ENCODE measurements at regions not wholly inside any gene's neighbourhood (a gene's known extent, or its start where the extent isn't known, plus 50 kb on each side); places are given as distances from the start of the nearest gene placed in this dataset.
"Not testable (repeated sequence)": the region's sequence is repeated elsewhere in the genome, so short reads cannot be mapped to it uniquely, and the experiment has no call there.

DNA sequence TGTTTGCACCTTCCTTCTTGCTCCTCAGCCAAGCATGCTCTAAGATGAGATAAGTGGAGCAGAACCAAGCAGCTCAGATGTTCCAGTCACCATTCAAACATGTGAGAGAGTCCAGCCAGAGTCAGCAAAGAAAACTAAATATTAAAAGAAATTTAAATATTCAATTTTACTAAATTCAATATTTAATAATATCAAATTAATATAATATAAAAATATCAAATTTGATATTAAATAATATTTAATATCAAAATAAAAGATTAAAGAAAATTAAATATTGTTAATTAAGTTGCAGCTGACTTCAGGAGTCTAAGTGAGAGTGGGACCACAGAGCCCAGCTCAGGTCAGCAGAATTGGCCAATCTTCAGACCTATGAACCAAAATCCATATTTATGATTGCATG lies 526.1 kb upstream of the FLRT2 start:
- H3K27me3 Mint-ChIP-seq (ENCODE audit: low read depth in 2 of 2) = no peaks in the 10 kb centered on the region
- H3K4me3 Mint-ChIP-seq = no peak overlapping the region

DNA sequence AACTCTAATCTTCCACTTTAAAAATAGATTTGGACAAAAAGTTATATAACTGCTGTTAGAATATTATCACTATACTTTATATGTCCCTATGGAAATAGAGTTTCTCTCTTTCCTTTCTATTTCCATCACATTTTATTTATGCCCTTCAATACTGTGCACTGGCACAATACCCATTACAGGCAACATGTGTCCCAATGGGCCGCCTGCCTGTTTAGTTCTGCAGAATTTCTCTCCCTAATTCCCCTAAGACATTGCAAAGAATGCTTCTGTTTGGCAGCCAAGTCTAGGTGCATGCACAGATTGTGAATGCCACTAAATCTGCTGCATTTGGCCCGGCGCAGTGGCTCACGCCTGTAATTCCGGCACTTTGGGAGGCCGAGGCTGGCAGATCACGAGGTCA lies 520.4 kb upstream of the FLRT2 start:
- H3K27me3 Mint-ChIP-seq (ENCODE audit: low read depth in 2 of 2) = no peaks in the 10 kb centered on the region
- no peak for TF ChIP-seq CTCF (IDR thresholded peaks at IDR 0.05)
- 95% methylated on average over 7 of the region's 7 CpGs for WGBS (ENCODE audit: insufficient coverage)
- no peak for DNase-seq
- H3K27me3 ChIP-seq (ENCODE audit: control insufficient read depth, insufficient read depth, low read length) = no peaks in the 10 kb centered on the region
- peaks cover 3 to 6% of the 10 kb centered on the region in 2 donors for H3K9me3 Mint-ChIP-seq
- no peaks in the 10 kb centered on the region for H3K36me3 ChIP-seq (ENCODE audit: control insufficient read depth, insufficient read depth, low read length)
- ATAC-seq = no peak
- H3K27ac Mint-ChIP-seq = no peak overlapping the region
- no peak overlapping the region for H3K4me3 ChIP-seq (ENCODE audit: low read length)
- no peaks in the 10 kb centered on the region for H3K36me3 Mint-ChIP-seq
- no peak overlapping the region for H3K4me3 Mint-ChIP-seq
- H3K27ac ChIP-seq (ENCODE audit: low read length) = no peak overlapping the region
- no peaks in the 10 kb centered on the region for H3K4me1 Mint-ChIP-seq
- no peaks in the 10 kb centered on the region for H3K4me1 ChIP-seq (ENCODE audit: control insufficient read depth, insufficient read depth, low read length)
- intact Hi-C loops (cut with micrococcal nuclease) = no loop called here
- peaks cover 7% of the 10 kb centered on the region for H3K9me3 ChIP-seq (ENCODE audit: control insufficient read depth, insufficient read depth, low read length)

More for the DNA sequence above, 526.1 kb upstream of the FLRT2 start:
- no peaks in the 10 kb centered on the region for H3K27me3 ChIP-seq (ENCODE audit: control insufficient read depth, insufficient read depth, low read length)
- peaks cover 5% of the 10 kb centered on the region for H3K9me3 ChIP-seq (ENCODE audit: control insufficient read depth, insufficient read depth, low read length)
- intact Hi-C loops (cut with micrococcal nuclease) = no loop called here
- DNase-seq (no peak), ATAC-seq (no peak)
- no peak overlapping the region for H3K27ac ChIP-seq (ENCODE audit: low read length)
- no peak for TF ChIP-seq CTCF (IDR thresholded peaks at IDR 0.05)
- H3K4me1 ChIP-seq (ENCODE audit: control insufficient read depth, insufficient read depth, low read length) = no peaks in the 10 kb centered on the region
- Mint-ChIP-seq H3K36me3 (no peaks in the 10 kb centered on the region), H3K27ac (no peak overlapping the region), H3K4me1 (no peaks in the 10 kb centered on the region), H3K9me3 (peaks cover 2 to 12% of the 10 kb centered on the region in 2 donors)
- no peaks in the 10 kb centered on the region for H3K36me3 ChIP-seq (ENCODE audit: control insufficient read depth, insufficient read depth, low read length)
- no peak overlapping the region for H3K4me3 ChIP-seq (ENCODE audit: low read length)

DNA sequence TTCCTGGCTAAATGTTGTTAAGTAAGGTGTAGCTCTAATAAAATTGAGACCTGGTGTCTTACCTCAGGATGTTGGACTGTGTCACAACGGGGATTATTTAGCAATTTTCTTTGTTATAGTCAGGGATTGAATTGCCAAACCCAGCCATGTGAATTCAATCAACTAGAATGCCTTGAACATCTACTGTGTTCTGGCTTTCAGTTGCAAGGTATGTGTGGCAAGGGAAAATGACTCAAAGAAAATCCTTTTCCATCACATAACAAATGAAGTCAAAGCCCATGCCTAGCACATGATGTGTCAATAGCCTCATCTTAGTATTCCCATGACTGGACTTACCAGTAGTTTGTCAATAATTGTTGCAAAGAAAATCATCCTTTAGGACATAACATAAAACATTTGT lies 519.8 kb upstream of the FLRT2 start:
- Histone ChIP-seq H3K4me1 (ENCODE audit: control insufficient read depth, insufficient read depth, low read length) (no peaks in the 10 kb centered on the region), H3K36me3 (ENCODE audit: control insufficient read depth, insufficient read depth, low read length) (no peaks in the 10 kb centered on the region), H3K27me3 (ENCODE audit: control insufficient read depth, insufficient read depth, low read length) (no peaks in the 10 kb centered on the region), H3K27ac (ENCODE audit: low read length) (no peak overlapping the region), H3K9me3 (ENCODE audit: control insufficient read depth, insufficient read depth, low read length) (peaks cover 7% of the 10 kb centered on the region), H3K4me3 (ENCODE audit: low read length) (no peak overlapping the region)
- DNase-seq (no peak), ATAC-seq (no peak)
- peaks cover 3 to 6% of the 10 kb centered on the region in 2 donors for H3K9me3 Mint-ChIP-seq
- intact Hi-C loops (cut with micrococcal nuclease) = no loop called here
- no peak overlapping the region for H3K4me3 Mint-ChIP-seq
- H3K4me1 Mint-ChIP-seq = no peaks in the 10 kb centered on the region
- WGBS (ENCODE audit: insufficient coverage) = 63% methylated on average over 1 of the region's 1 CpG
- no peaks in the 10 kb centered on the region for H3K36me3 Mint-ChIP-seq
- no peak overlapping the region for H3K27ac Mint-ChIP-seq
- TF ChIP-seq CTCF (IDR thresholded peaks at IDR 0.05) = no peak
- H3K27me3 Mint-ChIP-seq (ENCODE audit: low read depth in 2 of 2) = no peaks in the 10 kb centered on the region

- no peaks in the 10 kb centered on the region for H3K4me1 Mint-ChIP-seq
- Histone ChIP-seq H3K27me3 (ENCODE audit: control insufficient read depth, insufficient read depth, low read length) (no peaks in the 10 kb centered on the region), H3K9me3 (ENCODE audit: control insufficient read depth, insufficient read depth, low read length) (no peaks in the 10 kb centered on the region), H3K4me3 (ENCODE audit: low read length) (no peak overlapping the region), H3K36me3 (ENCODE audit: control insufficient read depth, insufficient read depth, low read length) (no peaks in the 10 kb centered on the region), H3K4me1 (ENCODE audit: control insufficient read depth, insufficient read depth, low read length) (no peaks in the 10 kb centered on the region), H3K27ac (ENCODE audit: low read length) (no peak overlapping the region)
- no peak for TF ChIP-seq CTCF (IDR thresholded peaks at IDR 0.05)
- no peak overlapping the region for H3K4me3 Mint-ChIP-seq
- no peaks in the 10 kb centered on the region for H3K36me3 Mint-ChIP-seq
- ATAC-seq (no peak), DNase-seq (no peak)
- no peak overlapping the region for H3K27ac Mint-ChIP-seq
- peaks cover 10 to 12% of the 10 kb centered on the region in 2 donors for H3K9me3 Mint-ChIP-seq
- no peaks in the 10 kb centered on the region for H3K27me3 Mint-ChIP-seq (ENCODE audit: low read depth in 2 of 2)
- 0% methylated on average over 1 of the region's 1 CpG for WGBS (ENCODE audit: insufficient coverage)
- intact Hi-C loops (cut with micrococcal nuclease) = no loop called here
Observed at GRCh38 chr14:85016496-85016895, 513.4 kb upstream of the FLRT2 start.

DNA sequence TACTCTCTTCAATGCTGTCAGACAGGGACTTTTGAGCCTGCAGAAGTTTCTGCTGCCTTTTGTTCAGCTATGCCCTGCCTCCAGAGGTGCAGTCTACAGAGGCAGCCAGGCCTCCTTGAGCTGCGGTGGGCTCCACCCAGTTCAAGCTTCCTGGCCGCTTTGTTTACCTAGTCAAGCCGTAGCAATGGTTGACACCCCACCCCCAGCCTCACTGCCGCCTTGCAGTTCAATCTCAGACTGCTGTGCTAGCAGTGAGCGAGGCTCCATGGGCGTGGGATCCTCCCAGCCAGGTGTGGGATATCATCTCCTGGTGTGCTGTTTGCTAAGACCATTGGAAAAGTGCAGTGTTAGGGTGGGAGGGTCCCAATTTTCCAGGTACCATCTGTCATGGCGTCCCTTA lies 506.1 kb upstream of the FLRT2 start:
- DNase-seq; H3K9me3 ChIP-seq (ENCODE audit: control insufficient read depth, insufficient read depth, low read length); H3K27ac ChIP-seq (ENCODE audit: low read length); H3K36me3 Mint-ChIP-seq; H3K4me3 ChIP-seq (ENCODE audit: low read length); H3K27me3 Mint-ChIP-seq (ENCODE audit: low read depth in 2 of 2); ATAC-seq; intact Hi-C loops (cut with micrococcal nuclease); H3K4me3 Mint-ChIP-seq; H3K36me3 ChIP-seq (ENCODE audit: control insufficient read depth, insufficient read depth, low read length); H3K4me1 ChIP-seq (ENCODE audit: control insufficient read depth, insufficient read depth, low read length); H3K4me1 Mint-ChIP-seq; H3K27me3 ChIP-seq (ENCODE audit: control insufficient read depth, insufficient read depth, low read length); H3K27ac Mint-ChIP-seq: not testable (repeated sequence)
- WGBS (ENCODE audit: insufficient coverage) = 82% methylated on average over 7 of the region's 7 CpGs
- H3K9me3 Mint-ChIP-seq = peaks cover 8 to 14% of the 10 kb centered on the region in 2 donors

Measured in natural killer cell (primary cell).